ENCODE measurements at regions not wholly inside any gene's neighbourhood (a gene's known extent, or its start where the extent isn't known, plus 50 kb on each side); places are given as distances from the start of the nearest gene placed in this dataset.

DNA sequence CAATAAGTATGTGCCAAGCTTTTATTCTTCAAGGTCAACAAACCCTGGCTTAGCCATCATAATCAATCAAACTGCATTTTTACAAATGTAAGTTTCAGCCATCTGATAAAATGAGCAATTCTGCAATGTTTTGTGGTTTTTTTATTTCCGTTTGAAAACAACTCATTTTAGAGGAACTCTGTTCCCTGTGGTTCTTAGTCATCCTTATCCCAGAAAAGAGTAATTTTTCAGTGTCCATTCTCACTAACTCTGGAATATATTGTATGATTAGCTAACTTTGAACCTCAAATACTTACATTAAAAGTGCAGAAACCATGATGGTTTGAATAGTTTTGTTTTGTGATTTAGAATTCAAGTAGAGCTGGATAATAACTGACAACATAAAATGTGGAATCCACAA, 87.6 kb downstream of the IRS2 start:
- H4K5ac ChIP-seq (ENCODE audit: insufficient read length, low read depth, low read length): no peak overlapping the region
- H3K27me3 ChIP-seq (ENCODE audit: insufficient read depth, low read length): no peaks in the 10 kb centered on the region
- H4K20me1 ChIP-seq (ENCODE audit: control insufficient read depth, insufficient read depth, insufficient read length): no peaks in the 10 kb centered on the region
- H3T11ph ChIP-seq (ENCODE audit: low read length): no peak overlapping the region
- H3K4ac ChIP-seq (ENCODE audit: low read depth, low read length): no peak overlapping the region
- H2AFZ ChIP-seq (ENCODE audit: low read length): no peak overlapping the region
- H3K23ac ChIP-seq (ENCODE audit: insufficient read length, low read depth, low read length): no peak overlapping the region
- no peak overlapping the region for H3K27ac ChIP-seq (ENCODE audit: insufficient read length, low read depth, low read length)
- H2BK120ac ChIP-seq (ENCODE audit: low read depth, low read length, poor library complexity, severe bottlenecking): no peak overlapping the region
- no peak overlapping the region for H2BK20ac ChIP-seq (ENCODE audit: low read depth, low read length, poor library complexity, severe bottlenecking)
- no peak overlapping the region for H3K9ac ChIP-seq (ENCODE audit: extremely low read depth, insufficient read length, low read length)
- no peaks in the 10 kb centered on the region for H3K4me1 Mint-ChIP-seq
- no peak for DNase-seq
- no peak overlapping the region for H4K8ac ChIP-seq (replicated peaks; ENCODE audit: insufficient read length, low read depth, low read length)
- H3K4me2 ChIP-seq (ENCODE audit: insufficient read depth, insufficient read length, low read length): no peak overlapping the region
- H3K23me2 ChIP-seq (ENCODE audit: insufficient read length, low read depth, low read length, poor library complexity, severe bottlenecking): no peaks in the 10 kb centered on the region
- no peak overlapping the region for H3K56ac ChIP-seq (ENCODE audit: insufficient read length, low read depth, low read length)
- peaks cover 0 to 2% (median 0%) of the 10 kb centered on the region in 3 experiments; a peak in 1 of 7 replicates for H3K36me3 Mint-ChIP-seq (ENCODE audit: insufficient read depth in 1 of 3, low read depth in 3 of 3)
- H2BK12ac ChIP-seq (ENCODE audit: insufficient read length, low read depth, low read length): no peak overlapping the region
- no peak overlapping the region for H4K91ac ChIP-seq (ENCODE audit: insufficient read length, low read depth, low read length)
- no peaks in the 10 kb centered on the region for H3K79me2 ChIP-seq (ENCODE audit: insufficient read depth, low read length)
- H2BK15ac ChIP-seq (ENCODE audit: low read depth, low read length): no peak overlapping the region
- no peak overlapping the region for H2BK5ac ChIP-seq (ENCODE audit: insufficient read length, low read length)
- H3K18ac ChIP-seq (ENCODE audit: insufficient read length, low read depth, low read length): no peak overlapping the region
- no peaks in the 10 kb centered on the region; the same call in 1 of the 2 replicates for H3K4me1 ChIP-seq (ENCODE audit: insufficient read depth, low read length)
- no peaks in the 10 kb centered on the region; the same call in 1 of the 2 replicates for H3K27me3 Mint-ChIP-seq (ENCODE audit: low read depth)
- no peak overlapping the region for H2AK5ac ChIP-seq (ENCODE audit: insufficient read length, low read length)
- no peak overlapping the region for H3K27ac Mint-ChIP-seq
- H3K9me3 ChIP-seq (ENCODE audit: control insufficient read depth, low read depth, low read length): no peaks in the 10 kb centered on the region
- no peaks in the 10 kb centered on the region for H3K79me1 ChIP-seq (ENCODE audit: insufficient read depth, low read depth, low read length, poor library complexity, severe bottlenecking)
- no peak overlapping the region for H3K14ac ChIP-seq (ENCODE audit: insufficient read depth, low read length)
- no peak overlapping the region for H3K4me3 Mint-ChIP-seq
- H3K9me3 Mint-ChIP-seq: peaks cover 1% of the 10 kb centered on the region in 2 experiments; a peak in 3 of 5 replicates
- TF ChIP-seq, protein P1, sequence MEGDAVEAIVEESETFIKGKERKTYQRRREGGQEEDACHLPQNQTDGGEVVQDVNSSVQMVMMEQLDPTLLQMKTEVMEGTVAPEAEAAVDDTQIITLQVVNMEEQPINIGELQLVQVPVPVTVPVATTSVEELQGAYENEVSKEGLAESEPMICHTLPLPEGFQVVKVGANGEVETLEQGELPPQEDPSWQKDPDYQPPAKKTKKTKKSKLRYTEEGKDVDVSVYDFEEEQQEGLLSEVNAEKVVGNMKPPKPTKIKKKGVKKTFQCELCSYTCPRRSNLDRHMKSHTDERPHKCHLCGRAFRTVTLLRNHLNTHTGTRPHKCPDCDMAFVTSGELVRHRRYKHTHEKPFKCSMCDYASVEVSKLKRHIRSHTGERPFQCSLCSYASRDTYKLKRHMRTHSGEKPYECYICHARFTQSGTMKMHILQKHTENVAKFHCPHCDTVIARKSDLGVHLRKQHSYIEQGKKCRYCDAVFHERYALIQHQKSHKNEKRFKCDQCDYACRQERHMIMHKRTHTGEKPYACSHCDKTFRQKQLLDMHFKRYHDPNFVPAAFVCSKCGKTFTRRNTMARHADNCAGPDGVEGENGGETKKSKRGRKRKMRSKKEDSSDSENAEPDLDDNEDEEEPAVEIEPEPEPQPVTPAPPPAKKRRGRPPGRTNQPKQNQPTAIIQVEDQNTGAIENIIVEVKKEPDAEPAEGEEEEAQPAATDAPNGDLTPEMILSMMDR (conservative IDR thresholded peaks at IDR 0.05): no peak
- WGBS (ENCODE audit: extremely low coverage, insufficient read length, low lambda C conversion rate): no CpG with 5 or more reads among the region's 1 CpG

Data from H9 (cell line).